ENCODE measurements at regions not wholly inside any gene's neighbourhood (a gene's known extent, or its start where the extent isn't known, plus 50 kb on each side); places are given as distances from the start of the nearest gene placed in this dataset.
A peak's percentile ranks its signal among the peaks of the same experiment; 100 is the strongest.

DNA sequence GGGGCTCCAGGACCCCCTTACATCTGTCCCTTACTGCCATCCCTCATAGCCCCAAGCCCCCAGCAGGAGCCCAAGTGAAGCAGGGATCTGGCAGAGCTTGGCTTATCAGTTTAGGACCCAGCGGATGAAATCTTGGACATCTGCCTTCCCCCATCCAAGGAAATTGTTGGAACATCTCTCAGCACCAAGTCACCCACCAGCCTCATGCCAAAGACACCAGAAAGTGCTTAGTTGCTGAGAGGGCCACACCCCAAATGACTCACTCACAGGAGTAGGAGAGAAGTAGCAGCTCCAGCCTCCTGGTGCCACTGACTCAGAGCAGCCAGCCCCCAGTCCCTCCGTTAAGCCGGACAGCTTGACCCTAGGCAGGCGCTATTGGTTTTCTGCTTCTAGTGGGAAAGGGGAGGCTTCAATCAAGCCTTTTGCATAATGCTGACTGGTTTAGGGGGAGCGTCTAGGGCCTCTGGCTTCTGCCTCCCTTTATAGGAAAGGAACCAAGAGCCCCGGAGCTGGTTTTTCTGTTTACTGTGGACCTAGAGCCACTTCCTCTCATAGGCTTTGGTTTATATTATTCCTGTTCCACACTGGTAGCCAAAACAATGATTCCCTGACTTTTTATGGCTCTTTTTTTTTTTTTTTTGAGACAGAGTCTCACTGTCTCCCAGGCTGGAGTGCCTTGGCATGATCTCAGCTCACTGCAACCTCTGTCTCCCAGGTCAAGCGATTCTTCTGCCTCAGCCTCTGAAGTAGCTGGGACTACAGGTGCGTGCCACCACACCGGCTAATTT, 114.2 kb upstream of the IPO9 start:
- Histone ChIP-seq H3K23ac (ENCODE audit: insufficient read length) (no peak overlapping the region), H3K56ac (replicated peaks; ENCODE audit: insufficient read length, low read depth, low read length) (no peak overlapping the region), H2BK5ac (ENCODE audit: low read depth, low read length) (no peak overlapping the region), H3K18ac (ENCODE audit: extremely low read depth, low read length) (no peak overlapping the region), H4K20me1 (replicated peaks in 1 of 2; ENCODE audit: control insufficient read depth in 1 of 2, insufficient read depth in 2 of 2, low read length in 2 of 2) (no peaks in the 10 kb centered on the region), H4K8ac (ENCODE audit: extremely low read depth, insufficient read depth, low read length) (no peak overlapping the region), H3K14ac (ENCODE audit: insufficient read length) (no peak overlapping the region), H2BK120ac (replicated peaks; ENCODE audit: low read depth, low read length) (no peak overlapping the region), H2AK5ac (ENCODE audit: low read depth, low read length) (0 out of 2 replicates have a peak overlapping the region, but pooled peaks have one; percentile 39), H3K4me3 (ENCODE audit: extremely low read depth in 1 of 4, insufficient read depth in 2 of 4, low read depth in 3 of 4, low read length in 4 of 4) (no peak overlapping the region), H3K4me2 (ENCODE audit: insufficient read depth in 1 of 2, low read depth in 2 of 2, low read length in 2 of 2) (no peak overlapping the region), H3K4me1 (replicated peaks in 1 of 4; ENCODE audit: control insufficient read depth in 3 of 4, insufficient read depth in 4 of 4, low read length in 3 of 4) (peaks cover 0 to 3% (median 2%) of the 10 kb centered on the region in 4 experiments; a peak in 6 of 7 replicates), H2BK20ac (ENCODE audit: low read length) (no peak overlapping the region), H3K9ac (replicated peaks in 1 of 4; ENCODE audit: extremely low read depth in 1 of 4, low read depth in 3 of 4, low read length in 3 of 4) (no peak overlapping the region), H3K23me2 (ENCODE audit: low read depth, low read length) (no peaks in the 10 kb centered on the region), H3K27me3 (replicated peaks in 1 of 4; ENCODE audit: control insufficient read depth in 3 of 4, extremely low read depth in 1 of 4, insufficient read depth in 3 of 4, low read length in 3 of 4) (no peaks in the 10 kb centered on the region), H4K91ac (replicated peaks; ENCODE audit: insufficient read length, low read length) (no peak overlapping the region), H3K36me3 (ENCODE audit: control insufficient read depth in 2 of 4, insufficient read depth in 4 of 4, low read length in 3 of 4) (no peaks in the 10 kb centered on the region), H3K79me2 (ENCODE audit: control insufficient read depth in 1 of 2, insufficient read depth in 2 of 2, low read length in 2 of 2) (no peaks in the 10 kb centered on the region), H4K5ac (ENCODE audit: insufficient read length, low read depth, low read length) (no peak overlapping the region), H3K79me1 (ENCODE audit: low read depth, low read length) (no peaks in the 10 kb centered on the region), H3K27ac (ENCODE audit: low read depth, low read length) (no peak overlapping the region), H3K9me3 (ENCODE audit: insufficient read depth in 2 of 2, low read depth in 1 of 2, low read length in 1 of 2) (no peaks in the 10 kb centered on the region), H2BK15ac (ENCODE audit: low read length) (no peak overlapping the region), H3K4ac (replicated peaks; ENCODE audit: insufficient read length, low read depth, low read length) (no peak overlapping the region), H2BK12ac (ENCODE audit: low read depth, low read length) (no peak overlapping the region), H2AFZ (ENCODE audit: low read length) (no peak overlapping the region)
- ChIA-PET POLR2A (ENCODE audit: partially characterized antibody) (no interaction called here), CTCF (ENCODE audit: partially characterized antibody) (interaction anchor here (0.6 to 28.1 kb wide), 11 partner anchors 9 to 150 kb away, joined by 3 to 823 read pairs (median 4); no protein-coding TSS in a partner anchor)
- FAIRE-seq (no peak), DNase-seq (ENCODE audit: low read depth in 1 of 2, low spot score in 2 of 2) (peak in 1 of 2 experiments; percentile 43)
- 90% methylated on average over 9 of the region's 9 CpGs; no CpG with 5 or more reads in 1 of the 2 experiments for WGBS, 2 experiments (ENCODE audit: extremely low coverage in 1 of 2, insufficient coverage in 1 of 2, insufficient read length in 1 of 2, insufficient replicate concordance in 2 of 2, low coverage in 1 of 2, low lambda C conversion rate in 2 of 2, missing lambda C conversion rate in 1 of 2)
- no peak for TF ChIP-seq TAF7 (optimal IDR thresholded peaks at IDR 0.05; ENCODE audit: borderline replicate concordance, low read depth, low read length)
- TF ChIP-seq SIRT6 (IDR thresholded peaks at IDR 0.05; ENCODE audit: low read length) = no peak
- TF ChIP-seq GABPA (IDR thresholded peaks at IDR 0.05; ENCODE audit: borderline replicate concordance, insufficient read depth, low read length) = no peak
- TF ChIP-seq, protein P1, sequence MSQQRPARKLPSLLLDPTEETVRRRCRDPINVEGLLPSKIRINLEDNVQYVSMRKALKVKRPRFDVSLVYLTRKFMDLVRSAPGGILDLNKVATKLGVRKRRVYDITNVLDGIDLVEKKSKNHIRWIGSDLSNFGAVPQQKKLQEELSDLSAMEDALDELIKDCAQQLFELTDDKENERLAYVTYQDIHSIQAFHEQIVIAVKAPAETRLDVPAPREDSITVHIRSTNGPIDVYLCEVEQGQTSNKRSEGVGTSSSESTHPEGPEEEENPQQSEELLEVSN (IDR thresholded peaks at IDR 0.05) = no peak
- no peak for TF ChIP-seq BCL11A (IDR thresholded peaks at IDR 0.05; ENCODE audit: low read depth in 2 of 2, low read length in 2 of 2)
- TF ChIP-seq, protein P2, sequence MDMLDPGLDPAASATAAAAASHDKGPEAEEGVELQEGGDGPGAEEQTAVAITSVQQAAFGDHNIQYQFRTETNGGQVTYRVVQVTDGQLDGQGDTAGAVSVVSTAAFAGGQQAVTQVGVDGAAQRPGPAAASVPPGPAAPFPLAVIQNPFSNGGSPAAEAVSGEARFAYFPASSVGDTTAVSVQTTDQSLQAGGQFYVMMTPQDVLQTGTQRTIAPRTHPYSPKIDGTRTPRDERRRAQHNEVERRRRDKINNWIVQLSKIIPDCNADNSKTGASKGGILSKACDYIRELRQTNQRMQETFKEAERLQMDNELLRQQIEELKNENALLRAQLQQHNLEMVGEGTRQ (IDR thresholded peaks at IDR 0.05; ENCODE audit: low read length) = no peak
- TF ChIP-seq POLR2A (IDR thresholded peaks at IDR 0.05; ENCODE audit: control extremely low read depth in 1 of 2, low read depth in 2 of 2, low read length in 2 of 2) = no peak
- TF ChIP-seq SRF (IDR thresholded peaks at IDR 0.05; ENCODE audit: low read depth, low read length) = no peak
- no peak for TF ChIP-seq ATF3 (IDR thresholded peaks at IDR 0.05; ENCODE audit: insufficient read depth, low read depth, low read length)
- no peak for TF ChIP-seq ZNF274 (IDR thresholded peaks at IDR 0.05; ENCODE audit: borderline replicate concordance, extremely low read depth, low read length)
- no peak for TF ChIP-seq MAFK (IDR thresholded peaks at IDR 0.05; ENCODE audit: low read depth, low read length)

All from H1 (cell line).